Panc1 (cell line): ENCODE measurements at regions not wholly inside any gene's neighbourhood (a gene's known extent, or its start where the extent isn't known, plus 50 kb on each side); places are given as distances from the start of the nearest gene placed in this dataset.

Experiments used
- CTCF ChIP-seq: fragments of 450-650 bp; IDR thresholded peaks from 2 replicates; pipeline ENCODE4 v1.5.1; 2017; ENCODE audit warnings: mild to moderate bottlenecking
- POLR2AphosphoS5 ChIP-seq: IDR thresholded peaks from 2 replicates; pipeline ENCODE4 v1.6.1; 2012; ENCODE audit warnings: mild to moderate bottlenecking, low read depth, low read length, moderate library complexity
- SIN3A ChIP-seq: IDR thresholded peaks from 2 replicates; pipeline ENCODE4 v1.6.1; 2012; ENCODE audit warnings: low read depth, mild to moderate bottlenecking, low read length, moderate library complexity, borderline replicate concordance; ENCODE audit not compliant: insufficient read depth
- TCF7L2 ChIP-seq: IDR thresholded peaks from 2 replicates; pipeline ENCODE4 v1.6.1; 2011; ENCODE audit warnings: mild to moderate bottlenecking, low read depth, low read length, inconsistent platforms
- TF ChIP-seq, protein P1 (sequence below), 2 experiments: IDR thresholded peaks; 2 replicates each; pipeline ENCODE4 v1.6.1; 2011 to 2012; ENCODE audit warnings: low read depth in 2 of 2, control low read depth in 1 of 2, low read length in 1 of 2, mild to moderate bottlenecking in 1 of 2, moderate library complexity in 1 of 2; ENCODE audit not compliant: insufficient read depth in 1 of 2

GRCh38 chr15:94075349-94075748 lies 156.0 kb upstream of the MCTP2 start:
- TF ChIP-seq CTCF (no peak), TCF7L2 (no peak), POLR2AphosphoS5 (no peak), SIN3A (no peak)
- TF ChIP-seq, protein P1, sequence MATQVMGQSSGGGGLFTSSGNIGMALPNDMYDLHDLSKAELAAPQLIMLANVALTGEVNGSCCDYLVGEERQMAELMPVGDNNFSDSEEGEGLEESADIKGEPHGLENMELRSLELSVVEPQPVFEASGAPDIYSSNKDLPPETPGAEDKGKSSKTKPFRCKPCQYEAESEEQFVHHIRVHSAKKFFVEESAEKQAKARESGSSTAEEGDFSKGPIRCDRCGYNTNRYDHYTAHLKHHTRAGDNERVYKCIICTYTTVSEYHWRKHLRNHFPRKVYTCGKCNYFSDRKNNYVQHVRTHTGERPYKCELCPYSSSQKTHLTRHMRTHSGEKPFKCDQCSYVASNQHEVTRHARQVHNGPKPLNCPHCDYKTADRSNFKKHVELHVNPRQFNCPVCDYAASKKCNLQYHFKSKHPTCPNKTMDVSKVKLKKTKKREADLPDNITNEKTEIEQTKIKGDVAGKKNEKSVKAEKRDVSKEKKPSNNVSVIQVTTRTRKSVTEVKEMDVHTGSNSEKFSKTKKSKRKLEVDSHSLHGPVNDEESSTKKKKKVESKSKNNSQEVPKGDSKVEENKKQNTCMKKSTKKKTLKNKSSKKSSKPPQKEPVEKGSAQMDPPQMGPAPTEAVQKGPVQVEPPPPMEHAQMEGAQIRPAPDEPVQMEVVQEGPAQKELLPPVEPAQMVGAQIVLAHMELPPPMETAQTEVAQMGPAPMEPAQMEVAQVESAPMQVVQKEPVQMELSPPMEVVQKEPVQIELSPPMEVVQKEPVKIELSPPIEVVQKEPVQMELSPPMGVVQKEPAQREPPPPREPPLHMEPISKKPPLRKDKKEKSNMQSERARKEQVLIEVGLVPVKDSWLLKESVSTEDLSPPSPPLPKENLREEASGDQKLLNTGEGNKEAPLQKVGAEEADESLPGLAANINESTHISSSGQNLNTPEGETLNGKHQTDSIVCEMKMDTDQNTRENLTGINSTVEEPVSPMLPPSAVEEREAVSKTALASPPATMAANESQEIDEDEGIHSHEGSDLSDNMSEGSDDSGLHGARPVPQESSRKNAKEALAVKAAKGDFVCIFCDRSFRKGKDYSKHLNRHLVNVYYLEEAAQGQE (IDR thresholded peaks at IDR 0.05; ENCODE audit: insufficient read depth in 1 of 2, low read depth in 2 of 2, low read length in 1 of 2), result no peak
